ENCODE measurements at regions not wholly inside any gene's neighbourhood (a gene's known extent, or its start where the extent isn't known, plus 50 kb on each side); places are given as distances from the start of the nearest gene placed in this dataset.
"Not testable (repeated sequence)": the region's sequence is repeated elsewhere in the genome, so short reads cannot be mapped to it uniquely, and the experiment has no call there.

DNA sequence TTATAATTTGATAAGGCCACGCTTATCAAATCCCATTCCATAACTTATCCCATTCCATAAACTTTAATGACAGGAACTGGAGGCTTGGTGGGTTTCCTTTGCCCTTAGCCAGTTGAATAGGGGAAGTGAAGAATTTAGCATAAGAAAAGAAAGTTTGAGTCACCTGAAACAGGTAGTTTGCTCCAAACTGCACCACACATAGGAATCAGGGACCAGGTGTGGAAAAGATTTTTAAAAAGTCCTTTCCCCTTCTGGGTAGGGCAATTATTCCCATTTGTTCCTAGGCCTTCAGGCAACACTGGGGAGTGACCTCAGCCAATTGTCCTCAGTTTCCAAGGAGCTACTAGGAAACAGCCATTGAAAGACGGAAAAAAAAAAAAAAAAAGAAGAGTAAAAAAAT is 525.7 kb upstream of the CNTN5 start:
- no peak for DNase-seq

GRCh38 chr11:98495601-98496000 is 525.1 kb upstream of the CNTN5 start:
- no peak for DNase-seq

GRCh38 chr11:98507208-98507607 is 513.5 kb upstream of the CNTN5 start:
- DNase-seq = no peak

- DNase-seq = no peak
These were observed 507.8 kb upstream of the CNTN5 start for GRCh38 chr11:98512938-98513337.

GRCh38 chr11:98531576-98531975 is 489.2 kb upstream of the CNTN5 start:
- DNase-seq = no peak

- DNase-seq = no peak
These were observed 484.7 kb upstream of the CNTN5 start for GRCh38 chr11:98536023-98536422.

- DNase-seq = not testable (repeated sequence)
These were observed 482.4 kb upstream of the CNTN5 start for GRCh38 chr11:98538358-98538757.

DNA sequence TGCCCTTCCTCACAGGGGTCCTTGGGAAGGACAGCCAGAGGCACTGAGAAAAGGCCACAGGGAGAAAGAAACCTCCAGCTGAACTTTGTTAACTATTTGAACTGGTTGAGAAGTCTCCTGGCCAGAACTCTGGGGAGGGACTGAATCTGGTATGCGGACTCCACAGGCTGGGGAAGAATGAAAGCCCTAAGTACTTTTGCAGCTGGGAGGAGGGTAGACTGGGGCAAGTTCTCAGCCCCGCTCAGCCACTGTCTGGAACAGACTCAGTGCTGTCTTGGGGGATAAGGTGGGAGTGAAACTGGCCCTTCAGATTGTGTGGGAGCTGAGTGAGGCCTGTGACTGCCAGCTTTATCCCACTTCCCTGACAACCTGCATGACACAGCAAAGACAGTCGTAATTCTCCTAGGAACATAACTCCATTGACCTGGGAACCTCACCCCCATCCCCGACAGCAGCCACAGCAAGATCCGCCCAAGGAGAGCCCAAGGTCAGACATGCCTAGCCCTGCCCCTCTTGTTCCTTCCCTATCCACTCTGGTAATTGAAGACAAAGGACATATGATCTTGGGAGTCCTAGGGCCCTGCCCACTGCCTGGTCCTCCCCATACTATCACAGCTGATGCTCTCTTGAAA is 475.1 kb upstream of the CNTN5 start:
- DNase-seq = no peak

DNA sequence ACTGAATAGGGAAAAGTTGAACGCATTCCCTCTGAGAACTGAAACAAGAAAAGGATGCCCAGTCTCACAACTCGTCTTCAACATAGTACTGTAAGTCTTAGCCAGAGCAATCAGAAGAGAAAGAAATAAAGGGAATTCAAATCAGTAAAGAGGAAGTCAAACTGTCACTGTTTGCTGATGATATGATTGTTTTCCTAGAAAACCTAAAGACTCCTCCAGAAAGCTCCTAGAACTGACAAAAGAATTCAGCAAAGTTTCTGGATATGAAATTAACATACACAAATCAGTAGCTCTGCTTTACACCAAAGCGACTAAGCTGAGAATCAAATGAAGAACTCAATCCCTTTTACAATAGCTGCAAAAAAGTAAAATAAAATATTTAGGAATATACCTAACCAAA is 471.2 kb upstream of the CNTN5 start:
- DNase-seq = no peak

GRCh38 chr11:98559961-98560360 is 460.8 kb upstream of the CNTN5 start:
- no peak for DNase-seq

DNA sequence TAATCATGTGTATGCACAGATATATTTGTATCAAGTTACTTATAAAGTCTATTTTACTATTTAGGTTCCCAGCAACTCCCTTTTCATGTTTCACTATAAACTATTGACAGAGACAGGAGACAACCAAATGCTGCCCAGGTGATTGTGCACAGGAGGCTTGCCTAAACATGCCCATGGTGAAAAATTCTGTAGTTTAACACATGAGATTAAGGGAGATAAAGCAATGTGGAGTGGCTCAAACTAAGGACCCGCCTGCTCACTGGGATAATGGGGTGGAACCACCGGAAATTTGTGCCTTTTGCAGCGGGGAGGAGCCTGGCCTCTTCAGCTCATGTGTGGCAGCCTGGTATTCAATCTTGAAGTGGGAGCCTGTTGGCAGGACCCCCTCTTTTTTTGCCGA is 459.5 kb upstream of the CNTN5 start:
- no peak for DNase-seq

DNA sequence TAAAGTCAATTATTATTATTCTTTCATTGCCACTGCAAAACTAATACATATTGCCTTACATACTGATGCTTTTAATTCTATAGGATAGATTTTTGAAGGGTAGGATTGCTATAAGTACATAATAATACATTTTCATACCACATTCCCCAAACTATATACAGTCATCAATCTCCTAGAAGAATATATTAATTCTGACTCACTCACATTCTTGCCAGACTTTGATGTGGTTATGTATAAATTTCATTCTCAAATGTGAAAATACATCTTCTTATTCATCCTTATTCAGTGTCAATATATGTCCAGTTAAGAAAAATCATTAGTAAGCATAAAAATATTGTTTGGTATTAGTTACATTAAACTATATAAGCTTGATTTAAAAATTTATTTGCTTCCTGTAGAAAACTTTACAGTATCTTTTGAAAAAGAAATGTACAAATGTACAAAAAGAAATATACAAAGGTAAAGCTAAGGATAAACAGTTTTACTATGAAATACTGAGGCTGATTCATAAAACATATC is 458.8 kb upstream of the CNTN5 start:
- no peak for DNase-seq

- no peak for DNase-seq
These were observed 456.5 kb upstream of the CNTN5 start for GRCh38 chr11:98564233-98564632.

- DNase-seq = no peak
These were observed 455.9 kb upstream of the CNTN5 start for GRCh38 chr11:98564881-98565280.

GRCh38 chr11:98565311-98565710 is 455.4 kb upstream of the CNTN5 start:
- no peak for DNase-seq

DNA sequence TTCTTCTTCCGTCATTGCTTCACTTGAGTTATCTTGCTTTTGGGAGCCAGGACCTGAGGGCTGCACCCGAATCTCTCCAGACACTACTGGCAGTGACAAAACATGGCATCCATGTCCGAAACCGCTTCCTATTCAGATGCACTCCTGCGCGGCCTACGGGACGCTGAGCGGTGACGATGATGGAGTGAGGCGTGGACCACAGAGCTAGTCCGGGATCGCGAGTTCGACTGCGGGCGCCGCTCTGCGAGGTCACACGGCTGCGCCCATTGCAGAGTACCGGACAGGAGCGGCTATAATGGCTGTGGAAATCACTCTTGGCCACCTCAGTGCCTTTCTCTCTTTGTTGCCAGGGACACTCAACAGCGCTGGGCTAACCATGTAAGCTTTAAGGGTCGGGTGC is 453.8 kb upstream of the CNTN5 start:
- DNase-seq = no peak

DNA sequence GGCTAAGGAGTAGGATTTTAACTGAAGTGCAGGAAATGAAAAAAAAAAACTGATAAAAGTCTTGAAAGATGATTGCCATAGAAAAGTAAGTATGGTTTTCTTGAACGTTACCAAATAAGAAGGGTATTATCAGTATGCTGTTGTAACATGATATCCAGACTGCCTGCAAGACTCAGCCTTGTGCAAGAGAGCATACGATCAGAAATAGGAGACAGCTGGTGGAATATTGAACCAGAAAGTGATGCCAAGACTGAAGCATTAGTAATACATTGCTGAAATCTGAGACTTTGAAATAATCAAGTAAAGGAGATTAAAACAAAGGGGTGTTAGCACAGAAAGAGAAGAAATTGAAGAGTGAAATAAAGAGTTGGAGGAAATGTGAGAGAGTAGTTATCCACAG is 452.7 kb upstream of the CNTN5 start:
- no peak for DNase-seq

- no peak for DNase-seq
These were observed 447.8 kb upstream of the CNTN5 start for GRCh38 chr11:98572941-98573340.

- no peak for DNase-seq
These were observed 432.9 kb upstream of the CNTN5 start for GRCh38 chr11:98587884-98588283.

GRCh38 chr11:98589967-98590366 is 430.8 kb upstream of the CNTN5 start:
- DNase-seq = no peak

DNA sequence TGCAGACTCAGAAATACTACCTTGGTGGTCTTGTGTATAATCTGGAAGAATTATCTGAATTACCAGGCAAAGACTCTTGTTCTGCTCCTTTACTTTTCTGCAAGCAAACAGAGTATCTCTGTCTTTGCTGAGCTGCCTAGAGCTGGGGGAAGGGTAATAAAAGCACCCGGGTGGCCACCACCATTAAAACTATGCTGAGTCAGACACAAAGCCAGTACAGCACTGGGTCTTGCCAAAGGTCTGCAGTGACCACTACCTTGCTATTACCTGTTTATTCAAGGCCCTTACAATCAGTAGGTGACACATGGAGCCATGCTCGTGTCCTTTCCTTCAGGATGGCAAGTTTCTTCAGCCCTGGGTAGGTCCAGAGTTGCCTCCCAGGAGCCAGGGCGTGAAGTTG is 420.6 kb upstream of the CNTN5 start:
- no peak for DNase-seq

DNA sequence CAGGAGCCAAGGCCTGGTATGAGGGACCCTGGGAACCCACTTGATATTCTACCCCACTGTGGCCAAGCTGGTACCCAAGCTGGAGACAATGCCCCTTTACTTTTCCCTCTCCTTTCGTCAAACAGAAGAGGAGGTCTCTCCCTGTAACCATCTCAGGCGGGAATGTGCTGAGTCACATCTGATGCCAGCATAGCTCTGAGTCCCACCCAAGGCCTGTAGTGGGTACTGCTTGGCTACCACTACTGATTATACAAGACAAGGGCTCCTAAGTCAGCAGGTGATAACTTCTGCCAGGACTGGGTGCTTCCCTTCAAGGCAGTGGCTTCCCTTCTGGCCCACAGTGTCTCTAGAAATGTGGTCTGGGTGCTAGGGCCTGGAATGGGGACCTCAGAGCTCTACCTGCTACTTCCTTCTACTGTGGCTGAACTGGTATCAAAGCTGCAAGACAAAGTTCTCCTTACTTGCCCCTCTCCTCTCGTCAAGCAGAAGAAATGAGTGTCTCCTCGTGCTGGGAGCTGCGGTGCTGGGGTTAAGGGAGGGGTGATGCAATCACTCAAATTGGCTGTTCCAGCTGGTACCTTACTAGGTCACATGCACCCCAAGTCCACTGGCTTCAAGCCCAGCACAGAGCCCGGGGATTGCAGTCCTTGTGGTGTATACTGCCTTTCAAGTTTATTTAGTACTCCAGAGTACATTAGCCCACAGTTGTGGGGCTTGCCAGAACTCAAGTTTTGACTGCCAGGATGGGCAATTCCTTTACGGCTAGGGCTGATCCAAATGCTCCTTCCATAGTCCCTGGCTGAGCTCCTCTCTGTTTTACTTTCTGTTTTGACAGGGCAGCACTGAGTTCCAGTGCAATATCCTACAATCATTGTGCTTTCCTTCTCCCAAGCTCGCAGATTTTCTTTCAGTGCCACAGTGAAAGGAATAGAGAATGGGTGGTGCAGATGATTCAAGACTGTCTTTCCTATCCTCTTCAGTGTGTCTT is 419.7 kb upstream of the CNTN5 start:
- DNase-seq = no peak

DNA sequence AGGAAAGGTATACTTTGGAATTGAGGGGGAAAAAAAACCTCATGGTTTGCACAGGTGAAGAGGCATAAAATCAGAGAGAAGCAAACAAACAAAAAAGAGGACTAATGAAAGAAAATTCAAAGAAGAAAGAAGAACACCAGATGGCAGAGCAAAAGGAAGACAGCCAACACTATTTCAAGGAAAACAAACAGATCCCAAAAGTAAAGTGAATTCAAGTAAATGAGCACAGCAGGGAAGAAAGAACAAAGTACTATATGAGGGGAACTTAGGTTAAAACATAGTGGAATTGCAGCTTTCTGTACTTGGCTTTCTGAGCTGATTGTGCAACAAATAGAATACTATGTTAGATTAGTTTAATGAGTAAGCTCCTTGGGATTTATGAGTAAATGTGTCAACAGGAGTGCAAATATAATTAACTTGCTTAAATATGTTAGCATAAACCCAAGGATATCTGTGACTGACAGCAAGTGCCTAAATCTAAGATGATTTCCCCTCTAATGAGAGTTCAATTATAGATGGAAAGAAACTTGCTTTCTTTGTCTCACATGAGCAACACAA is 404.6 kb upstream of the CNTN5 start:
- DNase-seq = no peak

DNA sequence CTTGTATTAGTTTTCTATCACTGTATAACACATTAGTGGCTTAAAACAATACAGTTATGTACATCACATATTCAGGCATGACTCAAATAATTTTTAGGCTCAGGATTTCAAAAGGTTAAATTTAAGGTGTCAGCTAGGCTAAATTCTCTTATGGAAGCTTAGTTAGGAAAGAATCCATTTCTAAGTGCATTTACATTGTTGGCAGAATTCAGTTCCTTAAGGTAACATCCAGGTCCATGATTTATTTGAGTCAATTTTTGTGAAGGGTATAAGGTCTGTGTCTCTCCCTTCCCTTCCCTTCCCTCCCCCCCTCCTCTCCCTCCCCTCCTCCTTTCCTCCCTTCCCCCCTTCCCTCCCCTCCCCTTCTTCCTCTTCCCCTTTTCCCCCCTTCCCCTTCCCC is 399.0 kb upstream of the CNTN5 start:
- no peak for DNase-seq
